NT2/D1 (cell line): ENCODE measurements at regions not wholly inside any gene's neighbourhood (a gene's known extent, or its start where the extent isn't known, plus 50 kb on each side); places are given as distances from the start of the nearest gene placed in this dataset.

Source experiments
- DNase-seq: peaks from one replicate; pipeline ENCODE4 v3.0.0-alpha.2; 2011; ENCODE audit warnings: low read depth, low spot score
- H3K27me3 ChIP-seq: 2 replicates; pipeline ENCODE4 v1.6.0; 2011; ENCODE audit warnings: mild to moderate bottlenecking; ENCODE audit not compliant: insufficient read length, insufficient read depth
- H3K36me3 ChIP-seq: 2 replicates; pipeline ENCODE4 v1.6.1; 2011; ENCODE audit warnings: mild to moderate bottlenecking, low read length, mixed read lengths; ENCODE audit not compliant: insufficient read depth, insufficient read length
- H3K4me1 ChIP-seq: 2 replicates; pipeline ENCODE4 v1.5.1; 2011; ENCODE audit not compliant: insufficient read depth, insufficient read length
- H3K4me3 ChIP-seq: 2 replicates; pipeline ENCODE4 v1.5.1; 2011; ENCODE audit warnings: low read depth; ENCODE audit not compliant: insufficient read length
- H3K9ac ChIP-seq: 2 replicates; pipeline ENCODE4 v1.6.0; 2011; ENCODE audit warnings: low read depth; ENCODE audit not compliant: insufficient read length
- H3K9me3 ChIP-seq: 2 replicates; pipeline ENCODE4 v1.5.1; 2011; ENCODE audit warnings: mild to moderate bottlenecking, low read length; ENCODE audit not compliant: insufficient read depth
- SUZ12 ChIP-seq: IDR thresholded peaks from 2 replicates; pipeline ENCODE4 v1.6.1; 2011; ENCODE audit not compliant: insufficient read length, insufficient read depth; ENCODE audit errors: extremely low read depth
- YY1 ChIP-seq: IDR thresholded peaks from 2 replicates; pipeline ENCODE4 v1.6.1; 2011; ENCODE audit not compliant: insufficient read length, insufficient read depth
- ZNF274 ChIP-seq: IDR thresholded peaks from 2 replicates; pipeline ENCODE4 v1.6.1; 2011; ENCODE audit warnings: mild to moderate bottlenecking, low read depth, low read length

- TF ChIP-seq ZNF274 = no peak
- no peak for TF ChIP-seq YY1
- no peak for TF ChIP-seq SUZ12
- H3K4me3 ChIP-seq = no peak overlapping the region
- H3K9ac ChIP-seq = no peak overlapping the region
- DNase-seq = no peak
- peaks cover 8% of the 10 kb centered on the region; the same call in 1 of the 2 replicates for H3K9me3 ChIP-seq
- no peaks in the 10 kb centered on the region for H3K36me3 ChIP-seq
- no peaks in the 10 kb centered on the region for H3K4me1 ChIP-seq
- no peaks in the 10 kb centered on the region for H3K27me3 ChIP-seq
Measured at GRCh38 chr12:18794000-18794399, 56.1 kb downstream of the CAPZA3 start.

DNA sequence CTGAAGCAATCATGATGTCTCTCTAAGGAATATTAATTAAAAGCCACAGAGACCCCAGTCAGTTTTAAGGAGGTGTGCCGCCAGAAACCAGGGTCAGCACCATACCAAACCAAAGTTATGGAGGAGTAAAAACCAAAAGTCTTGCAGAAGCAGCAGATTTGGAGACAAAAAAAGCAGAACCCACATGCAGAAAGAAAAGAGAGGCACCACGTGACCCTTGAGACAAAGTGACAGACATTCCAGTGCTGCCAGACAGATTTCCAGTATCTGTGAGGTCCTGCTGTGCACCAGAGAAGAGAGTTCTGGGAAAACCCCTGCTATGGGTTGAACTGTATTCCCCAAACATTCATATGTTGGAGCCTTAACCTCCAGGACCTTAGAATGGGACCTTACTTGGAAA, 59.7 kb downstream of the CAPZA3 start:
- no peaks in the 10 kb centered on the region for H3K36me3 ChIP-seq
- H3K4me1 ChIP-seq = no peaks in the 10 kb centered on the region
- H3K9me3 ChIP-seq = no peaks in the 10 kb centered on the region
- no peaks in the 10 kb centered on the region for H3K27me3 ChIP-seq
- no peak overlapping the region for H3K4me3 ChIP-seq
- H3K9ac ChIP-seq = no peak overlapping the region
- DNase-seq = no peak
- TF ChIP-seq SUZ12 (no peak), YY1 (no peak), ZNF274 (no peak)

DNA sequence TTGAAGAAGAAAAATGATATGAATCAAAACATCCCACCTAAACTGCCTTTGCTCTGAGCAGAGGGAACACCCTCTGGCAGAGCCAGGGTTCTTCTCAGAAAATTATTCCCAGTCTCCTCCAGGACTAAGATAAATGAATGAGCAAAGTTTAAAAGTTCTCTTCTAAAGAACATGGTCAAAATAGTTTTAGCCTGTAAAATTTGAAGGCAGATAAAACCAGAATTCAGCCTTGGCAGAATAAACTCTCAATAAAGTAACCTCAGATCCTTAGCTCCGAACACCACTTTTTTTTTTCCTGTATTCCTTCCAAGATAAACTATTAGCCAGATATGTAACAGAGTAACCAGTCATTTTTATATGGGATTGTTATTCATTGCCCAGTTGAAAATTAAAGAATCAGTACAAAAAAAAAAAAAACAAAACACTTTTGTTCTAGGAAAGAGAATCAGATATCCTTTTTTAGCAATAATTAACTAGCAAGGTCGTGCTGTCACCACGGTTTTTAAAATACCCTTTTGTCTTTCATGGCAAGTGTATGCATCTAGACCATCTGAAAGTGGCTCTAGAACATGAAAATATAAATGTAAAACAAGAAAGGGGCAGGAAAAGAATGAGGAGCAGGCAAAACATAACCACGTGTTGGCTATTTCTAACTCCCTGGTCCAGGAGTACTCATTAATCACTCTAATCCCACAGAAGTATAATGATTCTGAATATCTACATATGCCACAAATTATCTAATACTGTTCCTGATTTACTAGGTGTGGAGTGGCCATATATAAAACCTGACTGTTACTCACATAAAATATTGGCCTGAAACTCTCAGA, 60.8 kb downstream of the CAPZA3 start:
- H3K36me3 ChIP-seq = no peaks in the 10 kb centered on the region
- DNase-seq = no peak
- H3K27me3 ChIP-seq = no peaks in the 10 kb centered on the region
- no peaks in the 10 kb centered on the region for H3K9me3 ChIP-seq
- TF ChIP-seq YY1 (no peak), SUZ12 (no peak), ZNF274 (no peak)
- H3K4me3 ChIP-seq = no peak overlapping the region
- H3K9ac ChIP-seq = no peak overlapping the region
- H3K4me1 ChIP-seq = no peaks in the 10 kb centered on the region

- Histone ChIP-seq H3K4me3 (no peak overlapping the region), H3K9ac (no peak overlapping the region), H3K4me1 (no peaks in the 10 kb centered on the region), H3K9me3 (no peaks in the 10 kb centered on the region), H3K36me3 (no peaks in the 10 kb centered on the region), H3K27me3 (no peaks in the 10 kb centered on the region)
- DNase-seq = no peak
- TF ChIP-seq ZNF274 (no peak), YY1 (no peak)
Measured at GRCh38 chr12:18799561-18799960, 61.6 kb downstream of the CAPZA3 start.

GRCh38 chr12:18805516-18806248, 67.8 kb downstream of the CAPZA3 start:
- Histone ChIP-seq H3K9ac (no peak overlapping the region), H3K9me3 (no peaks in the 10 kb centered on the region), H3K27me3 (no peaks in the 10 kb centered on the region), H3K4me1 (no peaks in the 10 kb centered on the region), H3K4me3 (no peak overlapping the region), H3K36me3 (no peaks in the 10 kb centered on the region)
- no peak for TF ChIP-seq SUZ12
- TF ChIP-seq YY1 = no peak
- no peak for TF ChIP-seq ZNF274
- peak; percentile 35 for DNase-seq

DNA sequence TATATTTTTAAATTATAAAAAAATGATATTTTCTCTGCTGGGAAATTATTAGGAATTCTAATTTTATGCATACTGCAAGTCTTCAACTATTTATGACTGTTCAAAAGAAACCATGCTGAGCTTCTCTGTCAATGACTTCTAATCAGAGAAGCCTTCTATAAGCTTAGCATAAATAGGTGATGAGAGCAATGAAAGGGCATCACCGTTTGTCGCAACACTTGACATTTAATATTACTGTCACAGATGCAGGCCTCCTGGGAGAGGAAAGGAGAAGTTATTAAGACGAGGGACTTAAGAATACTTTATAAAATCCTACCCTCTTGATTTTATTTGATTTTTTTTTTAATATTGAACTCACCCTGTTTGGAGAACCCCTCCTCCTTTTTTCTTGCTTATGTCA, 69.8 kb downstream of the CAPZA3 start:
- TF ChIP-seq SUZ12 (no peak), ZNF274 (no peak)
- DNase-seq = no peak
- H3K27me3 ChIP-seq = no peaks in the 10 kb centered on the region
- H3K36me3 ChIP-seq = no peaks in the 10 kb centered on the region
- no peak overlapping the region for H3K4me3 ChIP-seq
- no peak overlapping the region for H3K9ac ChIP-seq
- no peaks in the 10 kb centered on the region for H3K9me3 ChIP-seq
- no peaks in the 10 kb centered on the region for H3K4me1 ChIP-seq

DNA sequence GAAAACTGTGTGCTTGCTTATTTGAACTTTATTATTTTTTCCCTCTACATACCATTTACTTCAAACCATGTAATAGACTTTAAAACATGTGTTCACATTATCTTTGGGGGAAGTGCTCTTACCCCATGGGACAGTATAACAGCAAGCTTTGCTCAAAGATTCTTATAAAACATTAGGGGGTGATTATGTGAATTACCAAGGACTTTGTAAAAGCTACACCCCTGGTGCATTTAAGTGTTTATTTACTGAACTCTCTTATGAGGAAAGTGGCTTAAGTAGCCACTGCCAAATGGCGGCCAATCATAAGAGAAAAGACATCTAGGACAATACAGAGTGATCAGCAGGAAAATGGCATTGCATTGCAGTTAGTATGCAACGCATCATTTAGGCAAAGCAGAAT, 70.3 kb downstream of the CAPZA3 start:
- Histone ChIP-seq H3K4me1 (no peaks in the 10 kb centered on the region), H3K9me3 (no peaks in the 10 kb centered on the region), H3K27me3 (no peaks in the 10 kb centered on the region), H3K9ac (no peak overlapping the region), H3K36me3 (no peaks in the 10 kb centered on the region), H3K4me3 (no peak overlapping the region)
- no peak for TF ChIP-seq ZNF274
- TF ChIP-seq SUZ12 = no peak
- no peak for TF ChIP-seq YY1
- DNase-seq = no peak
